IPS-NIHi7 (cell line): ENCODE measurements at regions not wholly inside any gene's neighbourhood (a gene's known extent, or its start where the extent isn't known, plus 50 kb on each side); places are given as distances from the start of the nearest gene placed in this dataset.

Source experiments
- DNase-seq: peaks from one replicate; pipeline ENCODE4 v3.0.0; 2012; ENCODE audit warnings: mixed read lengths; ENCODE audit errors: extremely low spot score

- DNase-seq, result no peak
Observed at GRCh38 chr12:127287256-127287655, 979.7 kb upstream of the TMEM132C start.

GRCh38 chr12:127290251-127290650 is 976.7 kb upstream of the TMEM132C start:
- DNase-seq, result no peak

GRCh38 chr12:127292736-127293135 is 974.2 kb upstream of the TMEM132C start:
- DNase-seq, result no peak

GRCh38 chr12:127293507-127294310 is 973.3 kb upstream of the TMEM132C start:
- DNase-seq, result peak; percentile 77

GRCh38 chr12:127294651-127295210 is 972.2 kb upstream of the TMEM132C start:
- no peak for DNase-seq

- DNase-seq, result no peak
Observed at GRCh38 chr12:127295630-127296029, 971.3 kb upstream of the TMEM132C start.

- DNase-seq, result no peak
Observed at GRCh38 chr12:127296591-127296990, 970.4 kb upstream of the TMEM132C start.

- DNase-seq, result no peak
Observed at GRCh38 chr12:127297327-127297726, 969.6 kb upstream of the TMEM132C start.

- DNase-seq, result no peak
Observed at GRCh38 chr12:127300075-127300474, 966.9 kb upstream of the TMEM132C start.

GRCh38 chr12:127300753-127301152 is 966.2 kb upstream of the TMEM132C start:
- DNase-seq, result no peak

GRCh38 chr12:127301876-127302275 is 965.1 kb upstream of the TMEM132C start:
- DNase-seq, result no peak

- no peak for DNase-seq
Observed at GRCh38 chr12:127304751-127305725, 961.9 kb upstream of the TMEM132C start.

- no peak for DNase-seq
Observed at GRCh38 chr12:127306604-127307215, 960.3 kb upstream of the TMEM132C start.

- DNase-seq, result no peak
Observed at GRCh38 chr12:127307528-127307927, 959.4 kb upstream of the TMEM132C start.

GRCh38 chr12:127308148-127308547 is 958.8 kb upstream of the TMEM132C start:
- no peak for DNase-seq

- no peak for DNase-seq
Observed at GRCh38 chr12:127310548-127310947, 956.4 kb upstream of the TMEM132C start.

- no peak for DNase-seq
Observed at GRCh38 chr12:127311720-127312364, 955.1 kb upstream of the TMEM132C start.

GRCh38 chr12:127324681-127325080 is 942.3 kb upstream of the TMEM132C start:
- DNase-seq, result no peak

GRCh38 chr12:127327986-127328385 is 939.0 kb upstream of the TMEM132C start:
- no peak for DNase-seq

GRCh38 chr12:127328867-127329266 is 938.1 kb upstream of the TMEM132C start:
- no peak for DNase-seq

GRCh38 chr12:127334365-127334764 is 932.6 kb upstream of the TMEM132C start:
- no peak for DNase-seq
